H1 (cell line): ENCODE measurements at regions not wholly inside any gene's neighbourhood (a gene's known extent, or its start where the extent isn't known, plus 50 kb on each side); places are given as distances from the start of the nearest gene placed in this dataset. TPM values are rescaled to one million over a fixed set of nuclear protein-coding genes. Genes with fewer than 3 reads are reported as not detected.

Experiments
- small RNA-seq: library from polyadenylated mRNA; stranded (forward); fragments of <200 nt; extraction: miRNeasy Mini kit (QIAGEN cat#:217004); gene quantifications from one replicate; pipeline ENCODE3, GENCODE V24; 2013; ENCODE audit not compliant: insufficient read depth

Small RNA genes lying in the stretch of these regions (small RNA-seq; reads per million reads assigned to genes)
- gene TMEM167AP1: not detected
